HepG2 (cell line): ENCODE measurements at regions not wholly inside any gene's neighbourhood (a gene's known extent, or its start where the extent isn't known, plus 50 kb on each side); places are given as distances from the start of the nearest gene placed in this dataset.

Experiments used
- ARID5B ChIP-seq: IDR thresholded peaks from 2 replicates; pipeline ENCODE4 v1.4.0; 2020; ENCODE audit warnings: mild to moderate bottlenecking, missing genetic modification reagents
- ATF5 ChIP-seq: sonication (generic); formaldehyde crosslinking; IDR thresholded peaks from 2 replicates; pipeline ENCODE4 v1.4.0; 2020; ENCODE audit warnings: mild to moderate bottlenecking, low read depth, missing genetic modification reagents
- CREB3 ChIP-seq: sonication (generic); formaldehyde crosslinking; IDR thresholded peaks from 2 replicates; pipeline ENCODE4 v1.5.0; 2020; ENCODE audit warnings: missing genetic modification reagents
- EZH2 ChIP-seq: conservative IDR thresholded peaks from 2 replicates; pipeline ENCODE4 v1.6.1; 2012; ENCODE audit warnings: mild to moderate bottlenecking, low read depth, low read length, moderate library complexity
- FOXP4 ChIP-seq: sonication (generic); formaldehyde crosslinking; IDR thresholded peaks from 2 replicates; pipeline ENCODE4 v1.4.0; 2020; ENCODE audit warnings: missing genetic modification reagents
- HOXA3 ChIP-seq: sonication (generic); formaldehyde crosslinking; IDR thresholded peaks from 2 replicates; pipeline ENCODE4 v1.5.0; 2020; ENCODE audit warnings: missing genetic modification reagents
- KLF12 ChIP-seq: sonication (generic); formaldehyde crosslinking; IDR thresholded peaks from 2 replicates; pipeline ENCODE4 v1.4.0; 2020; ENCODE audit warnings: missing genetic modification reagents, borderline replicate concordance
- RAD51 ChIP-seq: fragments of 450-650 bp; IDR thresholded peaks from 2 replicates; pipeline ENCODE4 v1.6.1; 2016; ENCODE audit warnings: borderline replicate concordance
- RCOR2 ChIP-seq: IDR thresholded peaks from 2 replicates; pipeline ENCODE4 v1.6.1; 2016; ENCODE audit warnings: missing biosample characterization, missing genetic modification reagents
- REPIN1 ChIP-seq: sonication (generic); formaldehyde crosslinking; IDR thresholded peaks from 2 replicates; pipeline ENCODE4 v1.8.0; 2022; ENCODE audit warnings: missing genetic modification reagents, low read depth, mild to moderate bottlenecking, borderline replicate concordance
- RFX3 ChIP-seq: IDR thresholded peaks from 2 replicates; pipeline ENCODE4 v1.6.1; 2016; ENCODE audit warnings: missing biosample characterization, missing genetic modification reagents
- SNRNP70 ChIP-seq: fragments of 200-400 bp; formaldehyde crosslinking; IDR thresholded peaks from 2 replicates; pipeline ENCODE4 v1.6.1; 2017; ENCODE audit warnings: mild to moderate bottlenecking, low read depth, low read length, moderate library complexity
- SYNCRIP ChIP-seq: fragments of 200-400 bp; formaldehyde crosslinking; IDR thresholded peaks from 2 replicates; pipeline ENCODE4 v1.6.1; 2018; ENCODE audit warnings: mild to moderate bottlenecking, low read depth, low read length; ENCODE audit not compliant: insufficient read depth
- TBX3 ChIP-seq: fragments of 450-650 bp; IDR thresholded peaks from 2 replicates; pipeline ENCODE4 v1.6.1; 2017; ENCODE audit warnings: antibody characterized with exemption, mild to moderate bottlenecking, inconsistent platforms, borderline replicate concordance
- TSC22D2 ChIP-seq: sonication (generic); formaldehyde crosslinking; IDR thresholded peaks from 2 replicates; pipeline ENCODE4 v1.5.1; 2020; ENCODE audit warnings: missing genetic modification reagents, mild to moderate bottlenecking, borderline replicate concordance
- ZNF337 ChIP-seq: sonication (generic); formaldehyde crosslinking; IDR thresholded peaks from 2 replicates; pipeline ENCODE4 v1.5.1; 2020; ENCODE audit warnings: missing genetic modification reagents, low read depth, mild to moderate bottlenecking, borderline replicate concordance
- ZNF577 ChIP-seq: sonication (generic); formaldehyde crosslinking; IDR thresholded peaks from 2 replicates; pipeline ENCODE4 v1.4.0; 2020; ENCODE audit warnings: mild to moderate bottlenecking, low read depth, missing genetic modification reagents, borderline replicate concordance
- ZNF83 ChIP-seq: sonication (generic); formaldehyde crosslinking; IDR thresholded peaks from 2 replicates; pipeline ENCODE4 v1.4.0; 2020; ENCODE audit warnings: missing genetic modification reagents, mild to moderate bottlenecking, borderline replicate concordance
- ZNF883 ChIP-seq: sonication (generic); formaldehyde crosslinking; IDR thresholded peaks from 2 replicates; pipeline ENCODE4 v1.5.1; 2020; ENCODE audit warnings: mild to moderate bottlenecking, missing genetic modification reagents; ENCODE audit errors: not compliant biosample characterization
- TF ChIP-seq, protein P1 (sequence below): sonication (generic); formaldehyde crosslinking; IDR thresholded peaks from 2 replicates; pipeline ENCODE4 v1.4.0; 2020; ENCODE audit warnings: mild to moderate bottlenecking, missing genetic modification reagents

- TF ChIP-seq TBX3, result 0 out of 2 replicates have a peak, but pooled peaks have one; percentile 48
- TF ChIP-seq ZNF577 (CRISPR knock-in tag), result no peak
- no peak; the same call in 1 of the 2 replicates for TF ChIP-seq TSC22D2 (CRISPR knock-in tag)
- peak; percentile 87 for TF ChIP-seq FOXP4 (CRISPR knock-in tag)
- no peak for TF ChIP-seq SYNCRIP
- peak; percentile 88 for TF ChIP-seq ARID5B (CRISPR knock-in tag)
- TF ChIP-seq REPIN1 (CRISPR knock-in tag), result no peak; the same call in 1 of the 2 replicates
- TF ChIP-seq, protein P1, sequence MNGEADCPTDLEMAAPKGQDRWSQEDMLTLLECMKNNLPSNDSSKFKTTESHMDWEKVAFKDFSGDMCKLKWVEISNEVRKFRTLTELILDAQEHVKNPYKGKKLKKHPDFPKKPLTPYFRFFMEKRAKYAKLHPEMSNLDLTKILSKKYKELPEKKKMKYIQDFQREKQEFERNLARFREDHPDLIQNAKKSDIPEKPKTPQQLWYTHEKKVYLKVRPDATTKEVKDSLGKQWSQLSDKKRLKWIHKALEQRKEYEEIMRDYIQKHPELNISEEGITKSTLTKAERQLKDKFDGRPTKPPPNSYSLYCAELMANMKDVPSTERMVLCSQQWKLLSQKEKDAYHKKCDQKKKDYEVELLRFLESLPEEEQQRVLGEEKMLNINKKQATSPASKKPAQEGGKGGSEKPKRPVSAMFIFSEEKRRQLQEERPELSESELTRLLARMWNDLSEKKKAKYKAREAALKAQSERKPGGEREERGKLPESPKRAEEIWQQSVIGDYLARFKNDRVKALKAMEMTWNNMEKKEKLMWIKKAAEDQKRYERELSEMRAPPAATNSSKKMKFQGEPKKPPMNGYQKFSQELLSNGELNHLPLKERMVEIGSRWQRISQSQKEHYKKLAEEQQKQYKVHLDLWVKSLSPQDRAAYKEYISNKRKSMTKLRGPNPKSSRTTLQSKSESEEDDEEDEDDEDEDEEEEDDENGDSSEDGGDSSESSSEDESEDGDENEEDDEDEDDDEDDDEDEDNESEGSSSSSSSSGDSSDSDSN (CRISPR knock-in tag), result peak; percentile 63
- no peak for TF ChIP-seq ATF5
- TF ChIP-seq ZNF883, result no peak
- TF ChIP-seq KLF12, result peak; percentile 37; the same call in 1 of the 2 replicates
- peak; percentile 82 for TF ChIP-seq HOXA3 (CRISPR knock-in tag)
- TF ChIP-seq ZNF337 (CRISPR knock-in tag), result no peak
- TF ChIP-seq RCOR2 (CRISPR knock-in tag), result peak; percentile 72; the same call in 1 of the 2 replicates
- TF ChIP-seq RAD51, result no peak
- TF ChIP-seq EZH2, result no peak
- TF ChIP-seq RFX3, result no peak
- no peak for TF ChIP-seq SNRNP70
- no peak for TF ChIP-seq ZNF83 (CRISPR knock-in tag)
- TF ChIP-seq CREB3 (CRISPR knock-in tag), result no peak
Observed at GRCh38 chr15:62886431-62887071, 156.0 kb upstream of the TPM1 start (continued).
